Endothelial cell of umbilical vein (primary cell): ENCODE measurements at regions not wholly inside any gene's neighbourhood (a gene's known extent, or its start where the extent isn't known, plus 50 kb on each side); places are given as distances from the start of the nearest gene placed in this dataset.

Source experiments
- BruUV-seq: library from RNA; stranded (reverse); fragments of 400-500 nt; replicated peaks from 2 replicates; lab custom pipeline; 2021; lab: Mats Ljungman, UMichigan
- CTCF ChIA-PET: fragments of 300-600, 350-600 bp; sonication (Branson Sonifier 250); formaldehyde crosslinking; loops from one replicate; lab custom pipeline; 2021; ENCODE audit warnings: antibody characterized with exemption, inconsistent platforms; lab: Charles Lee
- POLR2A ChIA-PET: fragments of 300-600, 350-600 bp; sonication (Branson Sonifier 250); formaldehyde crosslinking; loops from one replicate; lab custom pipeline; 2021; ENCODE audit warnings: antibody characterized with exemption, inconsistent platforms; lab: Charles Lee
- DNase-seq: peaks from one replicate; pipeline ENCODE4 v3.0.0-alpha.2; 2011; ENCODE audit warnings: low read depth, low spot score
- FAIRE-seq: peaks from 2 replicates; lab custom pipeline; 2011; peaks lifted over from hg19 to GRCh38; lab: Jason Lieb, UNC
- H2AFZ ChIP-seq: 2 replicates; pipeline ENCODE4 v1.6.0; 2012; ENCODE audit warnings: low read depth, low read length, control low read depth, inconsistent platforms
- H3K27ac ChIP-seq: 2 replicates; pipeline ENCODE4 v1.5.1; 2011; ENCODE audit warnings: low read depth, mild to moderate bottlenecking, control low read depth, low read length, moderate library complexity; ENCODE audit not compliant: insufficient read depth
- H3K27me3 ChIP-seq, 2 experiments: 2 replicates each; pipeline versions ENCODE4 v1.6.0 to v1.6.1; 2011; ENCODE audit warnings: low read length in 2 of 2, mixed read lengths in 1 of 2; ENCODE audit not compliant: control insufficient read depth in 2 of 2, insufficient read depth in 2 of 2
- H3K36me3 ChIP-seq, 2 experiments: 2 replicates in 1 of 2; 3 replicates in 1 of 2; pipeline ENCODE4 v1.5.1; 2011; ENCODE audit warnings: low read length in 2 of 2, mild to moderate bottlenecking in 1 of 2, moderate library complexity in 1 of 2; ENCODE audit not compliant: control insufficient read depth in 2 of 2, insufficient read depth in 2 of 2; ENCODE audit errors: extremely low read depth in 1 of 2
- H3K4me1 ChIP-seq: 3 replicates; pipeline ENCODE4 v1.5.1; 2011; ENCODE audit warnings: mild to moderate bottlenecking, low read length; ENCODE audit not compliant: control insufficient read depth, insufficient read depth; ENCODE audit errors: extremely low read depth
- H3K4me2 ChIP-seq: 2 replicates; pipeline ENCODE4 v1.6.1; 2011; ENCODE audit warnings: low read length, control low read depth, mixed read lengths; ENCODE audit not compliant: insufficient read depth
- H3K4me3 ChIP-seq, 3 experiments: fragments of 200-600 bp in 1 of 3; sonication (generic), shearing (Covaris generic) in 1 of 3; replicated peaks in 1 of 3; 2 replicates each; pipeline ENCODE4 v1.5.1; 2011 to 2016; ENCODE audit warnings: control low read depth in 3 of 3, low read length in 3 of 3, mild to moderate bottlenecking in 2 of 3, inconsistent platforms in 1 of 3, low read depth in 1 of 3, moderate library complexity in 1 of 3; ENCODE audit not compliant: insufficient read depth in 1 of 3
- H3K79me2 ChIP-seq: 2 replicates; pipeline ENCODE4 v1.6.0; 2012; ENCODE audit warnings: low read length, inconsistent platforms; ENCODE audit not compliant: control insufficient read depth, insufficient read depth
- H3K9ac ChIP-seq: replicated peaks from 2 replicates; pipeline ENCODE3; 2011; ENCODE audit warnings: low read length, control low read depth; ENCODE audit not compliant: insufficient read depth; ENCODE audit errors: extremely low read depth
- H3K9me1 ChIP-seq: replicated peaks from 3 replicates; pipeline ENCODE4 v1.6.0; 2011; ENCODE audit warnings: mild to moderate bottlenecking, low read length; ENCODE audit not compliant: control insufficient read depth, insufficient read depth; ENCODE audit errors: extremely low read depth
- H3K9me3 ChIP-seq: replicated peaks from 2 replicates; pipeline ENCODE4 v1.5.1; 2012; ENCODE audit warnings: low read length, inconsistent platforms; ENCODE audit not compliant: control insufficient read depth, insufficient read depth
- H4K20me1 ChIP-seq: replicated peaks from 2 replicates; pipeline ENCODE3; 2011; ENCODE audit warnings: mild to moderate bottlenecking, low read length; ENCODE audit not compliant: control insufficient read depth, insufficient read depth; ENCODE audit errors: extremely low read depth
- CTCF ChIP-seq, 2 donors: IDR thresholded peaks; 1 replicate in 1 of 2; 2 replicates in 1 of 2; pipeline ENCODE4 v1.5.1; 2011; ENCODE audit warnings: low read length in 2 of 2, mild to moderate bottlenecking in 2 of 2, moderate library complexity in 2 of 2, control low read depth in 1 of 2, inconsistent platforms in 1 of 2, low read depth in 1 of 2; ENCODE audit not compliant: insufficient read depth in 1 of 2; ENCODE audit errors: extremely low read depth in 1 of 2
- EZH2 ChIP-seq: IDR thresholded peaks from 2 replicates; pipeline ENCODE4 v1.6.1; 2012; ENCODE audit warnings: borderline replicate concordance, low read depth, mild to moderate bottlenecking, moderate library complexity, low read length, inconsistent platforms; ENCODE audit not compliant: severe bottlenecking
- FOS ChIP-seq: IDR thresholded peaks from 2 replicates; pipeline ENCODE4 v1.6.1; 2011; ENCODE audit warnings: mild to moderate bottlenecking, low read length, moderate library complexity, borderline replicate concordance; ENCODE audit not compliant: insufficient read depth
- GATA2 ChIP-seq: IDR thresholded peaks from 2 replicates; pipeline ENCODE4 v1.7.0; 2011; ENCODE audit warnings: low read depth, mild to moderate bottlenecking, moderate library complexity, mixed read lengths, low read length; ENCODE audit not compliant: insufficient read length, insufficient read depth
- JUN ChIP-seq: IDR thresholded peaks from 2 replicates; pipeline ENCODE4 v1.6.1; 2011; ENCODE audit warnings: borderline replicate concordance, low read depth; ENCODE audit not compliant: insufficient read length, insufficient read depth
- MAX ChIP-seq: IDR thresholded peaks from 2 replicates; pipeline ENCODE4 v1.6.1; 2011; ENCODE audit not compliant: insufficient read depth, insufficient read length
- MYC ChIP-seq: IDR thresholded peaks from one replicate; pipeline ENCODE4 v1.6.1; 2011; ENCODE audit warnings: mild to moderate bottlenecking, low read depth, low read length
- POLR2A ChIP-seq: IDR thresholded peaks from 2 replicates; pipeline ENCODE4 v1.6.1; 2012; ENCODE audit warnings: low read depth, mild to moderate bottlenecking, control low read depth, low read length
- POLR2AphosphoS5 ChIP-seq: IDR thresholded peaks from 2 replicates; pipeline ENCODE4 v1.6.1; 2012; ENCODE audit warnings: low read depth, mild to moderate bottlenecking, control low read depth, low read length, moderate library complexity; ENCODE audit not compliant: insufficient read depth
- dilution Hi-C: fragments of 300-500 bp; cut with MboI; formaldehyde crosslinking; loops from one replicate; pipeline ENCODE4 v1.15.0; 2019; ENCODE audit warnings: low sequenced_read_pairs; ENCODE audit not compliant: extremely low pct_ligation_motif_present
- intact Hi-C: fragments of 100-400 bp; cut with micrococcal nuclease; formaldehyde crosslinking; loops from one replicate; pipeline ENCODE4 v1.10.0; 2022

DNA sequence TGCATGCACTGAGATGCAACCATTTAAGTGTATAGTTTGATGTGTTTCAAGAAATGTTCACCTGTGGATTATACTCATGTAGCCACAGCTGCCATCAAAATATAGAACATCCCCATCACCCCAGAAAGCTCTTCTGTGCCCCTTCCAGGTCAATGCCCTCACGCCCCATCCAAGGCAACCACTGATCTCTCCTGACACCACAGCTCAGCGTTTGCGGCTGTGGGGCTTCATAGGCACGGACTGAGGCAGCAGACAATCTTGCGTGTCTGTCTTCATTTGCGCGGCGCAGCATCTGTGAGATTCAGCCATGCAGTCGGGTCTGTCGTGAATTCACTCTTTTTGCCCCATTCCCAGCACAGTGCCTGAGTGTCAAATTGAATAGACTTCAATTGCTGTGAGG lies 153.8 kb upstream of the UQCRFS1 start:
- peaks cover 2% of the 10 kb centered on the region for H3K9me3 ChIP-seq
- DNase-seq = no peak
- no peak overlapping the region for H3K9ac ChIP-seq
- no peaks in the 10 kb centered on the region for H3K79me2 ChIP-seq
- no peaks in the 10 kb centered on the region for H3K9me1 ChIP-seq
- H3K4me1 ChIP-seq = no peaks in the 10 kb centered on the region
- no peaks in the 10 kb centered on the region for H3K36me3 ChIP-seq
- no peak overlapping the region for H3K4me2 ChIP-seq
- BruUV-seq = no TSS peak
- no peaks in the 10 kb centered on the region for H3K27me3 ChIP-seq
- no peak for FAIRE-seq
- H3K4me3 ChIP-seq = no peak overlapping the region
- dilution Hi-C loops (no loop called here), intact Hi-C loops (no loop called here)
- H2AFZ ChIP-seq = no peak overlapping the region
- POLR2A ChIA-PET = no interaction called here
- CTCF ChIA-PET = no interaction called here
- no peak overlapping the region for H3K27ac ChIP-seq
- TF ChIP-seq GATA2 (no peak), FOS (no peak), JUN (no peak), CTCF (IDR thresholded peaks at IDR 0.05; ENCODE audit: extremely low read depth in 1 of 2, insufficient read depth in 1 of 2, low read depth in 1 of 2, low read length in 2 of 2) (no peak), MAX (no peak), MYC (no peak), EZH2 (no peak), POLR2A (no peak), POLR2AphosphoS5 (no peak)
- no peaks in the 10 kb centered on the region for H4K20me1 ChIP-seq
